Vagina (tissue), 2 donors: ENCODE measurements at regions not wholly inside any gene's neighbourhood (a gene's known extent, or its start where the extent isn't known, plus 50 kb on each side); places are given as distances from the start of the nearest gene placed in this dataset.

Experiments
- CTCF ChIP-seq, 3 experiments: fragments of 450-650 bp in 2 of 3; fragments of 200-600 bp in 1 of 3; sonication (generic) in 1 of 3; IDR thresholded peaks; one replicate each; pipeline ENCODE4 v1.5.1; 2017 to 2019; ENCODE audit warnings: antibody characterized with exemption in 3 of 3, mild to moderate bottlenecking in 2 of 3, moderate library complexity in 2 of 3
- POLR2A ChIP-seq, 2 donors: fragments of 450-650 bp; IDR thresholded peaks; one replicate each; pipeline ENCODE4 v1.6.1; 2017; ENCODE audit warnings: antibody characterized with exemption in 2 of 2, mild to moderate bottlenecking in 2 of 2, moderate library complexity in 2 of 2
- POLR2AphosphoS5 ChIP-seq, 2 donors: sonication (generic); formaldehyde crosslinking; IDR thresholded peaks; one replicate each; pipeline ENCODE4 v1.9.0; 2017; ENCODE audit warnings: antibody characterized with exemption in 2 of 2, mild to moderate bottlenecking in 2 of 2, low read depth in 1 of 2; ENCODE audit not compliant: insufficient read depth in 1 of 2

- TF ChIP-seq CTCF (IDR thresholded peaks at IDR 0.05) = no peak
- no peak for TF ChIP-seq POLR2AphosphoS5 (IDR thresholded peaks at IDR 0.05; ENCODE audit: insufficient read depth in 1 of 2, low read depth in 1 of 2)
- TF ChIP-seq POLR2A (IDR thresholded peaks at IDR 0.05) = no peak
Observed at GRCh38 chr11:16526947-16527346, 170.6 kb upstream of the SOX6 start.
